HG03469 (cell line): ENCODE measurements at regions not wholly inside any gene's neighbourhood (a gene's known extent, or its start where the extent isn't known, plus 50 kb on each side); places are given as distances from the start of the nearest gene placed in this dataset.
"Not testable (repeated sequence)": the region's sequence is repeated elsewhere in the genome, so short reads cannot be mapped to it uniquely, and the experiment has no call there.

Source experiments
- ATAC-seq: cut with Tn5 transposase; IDR thresholded peaks from one replicate; pipeline ENCODE4 v1.9.1; 2021; ENCODE audit warnings: mild to moderate bottlenecking, moderate library complexity, moderate number of reproducible peaks; ENCODE audit not compliant: unreplicated experiment

DNA sequence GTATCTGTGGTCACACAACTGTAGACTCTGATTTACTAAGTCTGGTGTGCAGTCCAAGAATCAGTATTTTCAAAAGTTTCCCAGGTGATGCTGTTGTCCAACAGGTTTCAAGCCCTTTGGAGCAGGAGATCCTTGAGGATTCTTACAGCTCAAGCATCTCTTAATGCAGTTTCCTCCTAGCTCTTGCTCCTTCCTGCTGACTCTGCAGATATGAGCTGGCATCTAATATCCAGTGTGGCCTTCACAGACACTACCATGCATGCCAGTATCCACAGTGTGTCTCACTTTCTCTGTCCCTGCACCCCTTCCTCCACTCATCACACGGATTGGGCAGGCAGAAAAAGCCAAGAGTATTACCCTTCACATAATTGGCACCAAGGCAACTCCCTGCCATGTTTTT, 182.2 kb upstream of the TNC start:
- ATAC-seq: no peak

DNA sequence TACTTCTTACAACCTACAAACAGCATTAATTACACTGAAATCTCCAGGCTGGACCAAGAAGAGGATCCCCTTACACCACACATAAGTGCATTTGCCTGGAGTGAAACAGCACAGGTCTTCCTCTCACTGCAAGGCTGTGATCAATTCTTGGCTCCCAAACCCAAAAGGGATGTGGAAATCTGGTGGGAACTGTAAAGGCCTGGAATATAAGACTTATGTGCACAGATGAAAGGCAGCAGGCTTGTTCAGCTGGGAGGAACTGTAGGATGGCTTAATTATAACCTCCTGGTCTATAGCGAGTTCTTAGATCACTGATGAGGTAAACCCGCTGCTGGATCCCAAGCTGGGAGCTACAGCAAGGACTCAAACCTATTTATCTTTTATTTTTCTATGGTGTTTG, 182.9 kb upstream of the TNC start:
- no peak for ATAC-seq

DNA sequence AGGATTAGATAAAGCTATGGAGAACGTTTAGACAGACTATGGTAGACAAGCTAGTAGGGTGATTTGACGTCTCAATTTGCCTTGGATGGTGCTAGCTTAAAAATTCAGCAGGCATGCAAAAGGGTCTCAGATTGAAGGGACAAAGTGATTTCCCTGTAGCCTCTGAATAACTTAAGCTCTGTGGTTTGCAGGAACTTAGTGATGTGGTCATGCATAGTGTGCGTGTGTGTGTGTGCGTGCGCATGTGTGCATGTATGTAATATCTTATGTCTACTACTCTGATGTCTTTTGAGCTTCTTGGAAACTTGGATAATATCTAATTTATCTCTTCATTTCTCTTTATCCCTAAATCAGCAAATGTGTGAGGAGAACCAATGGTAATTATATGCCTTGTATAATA, 183.6 kb upstream of the TNC start:
- no peak for ATAC-seq

DNA sequence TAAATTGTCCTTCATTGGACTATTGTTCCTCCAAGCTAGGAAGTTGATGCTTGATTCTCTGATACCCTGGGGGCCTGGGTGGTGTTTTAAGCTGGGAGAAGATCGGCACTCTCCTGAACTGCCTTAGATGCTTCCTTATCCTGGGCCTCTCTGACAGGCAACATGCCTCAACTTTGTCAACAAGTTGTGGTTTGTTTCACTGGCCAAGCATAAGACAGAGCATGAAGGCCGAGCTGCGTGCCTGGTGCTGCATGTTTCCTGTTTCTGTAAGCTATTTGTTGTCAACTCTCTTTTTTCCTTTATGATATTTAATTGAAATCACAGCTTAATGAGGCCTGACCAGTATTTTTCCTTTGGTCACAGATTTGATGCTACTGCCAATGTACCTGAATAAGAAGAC, 187.6 kb upstream of the TNC start:
- ATAC-seq: no peak

DNA sequence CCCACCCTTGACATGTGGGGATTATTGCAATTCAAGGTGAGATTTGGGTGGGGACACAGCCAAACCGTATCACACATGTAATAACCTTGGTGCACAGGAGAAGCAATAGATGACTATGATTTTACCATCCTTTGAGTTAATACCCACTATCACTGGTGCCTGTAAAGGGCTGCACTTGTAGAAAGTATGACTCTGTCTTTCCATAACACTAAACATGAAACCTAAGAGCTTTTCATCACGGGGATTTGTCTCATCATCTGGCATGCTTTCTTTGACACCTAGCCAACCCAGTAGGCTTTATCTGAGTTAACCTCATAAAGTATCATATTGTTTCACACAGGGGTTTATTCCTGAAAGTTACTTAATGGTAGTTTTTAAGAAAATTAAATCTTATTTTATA, 188.9 kb upstream of the TNC start:
- ATAC-seq: no peak

DNA sequence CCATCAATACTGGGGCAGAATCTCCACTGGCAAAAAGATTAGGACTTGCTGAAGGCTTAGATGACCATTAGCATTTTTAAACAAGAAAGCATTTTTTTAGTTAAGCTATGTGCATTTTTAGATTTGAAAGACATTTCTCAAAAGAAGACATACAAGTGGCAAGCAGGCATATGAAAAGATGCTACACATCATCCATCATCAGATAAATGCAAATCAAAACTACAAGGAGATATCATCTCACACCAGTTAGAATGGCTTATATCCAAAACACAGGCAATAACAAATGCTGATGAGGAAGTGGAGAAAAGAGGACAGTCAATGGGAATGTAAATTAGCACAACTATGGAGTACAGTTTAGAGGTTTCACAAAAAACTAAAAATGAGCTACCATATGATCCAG, 195.6 kb upstream of the TNC start:
- ATAC-seq: no peak

DNA sequence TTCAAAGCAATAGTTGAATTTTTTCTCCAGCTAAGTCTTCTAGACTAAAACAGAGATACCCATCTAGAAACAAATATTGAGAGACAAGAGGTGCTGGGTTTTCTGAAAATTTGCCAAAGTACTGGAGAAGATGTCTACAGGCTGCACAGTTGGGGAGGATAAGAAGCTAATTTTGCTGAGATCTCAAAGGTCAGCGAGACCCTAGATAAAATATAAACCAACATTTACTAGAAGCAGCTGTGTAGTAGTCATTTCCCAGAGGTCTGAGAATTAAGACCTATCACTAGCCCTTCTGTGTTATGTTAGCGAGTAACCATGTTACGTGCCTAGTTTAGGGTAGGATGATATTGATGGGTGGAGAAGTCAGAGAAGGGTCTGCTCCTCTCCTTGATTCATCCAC, 208.5 kb upstream of the TNC start:
- no peak for ATAC-seq

DNA sequence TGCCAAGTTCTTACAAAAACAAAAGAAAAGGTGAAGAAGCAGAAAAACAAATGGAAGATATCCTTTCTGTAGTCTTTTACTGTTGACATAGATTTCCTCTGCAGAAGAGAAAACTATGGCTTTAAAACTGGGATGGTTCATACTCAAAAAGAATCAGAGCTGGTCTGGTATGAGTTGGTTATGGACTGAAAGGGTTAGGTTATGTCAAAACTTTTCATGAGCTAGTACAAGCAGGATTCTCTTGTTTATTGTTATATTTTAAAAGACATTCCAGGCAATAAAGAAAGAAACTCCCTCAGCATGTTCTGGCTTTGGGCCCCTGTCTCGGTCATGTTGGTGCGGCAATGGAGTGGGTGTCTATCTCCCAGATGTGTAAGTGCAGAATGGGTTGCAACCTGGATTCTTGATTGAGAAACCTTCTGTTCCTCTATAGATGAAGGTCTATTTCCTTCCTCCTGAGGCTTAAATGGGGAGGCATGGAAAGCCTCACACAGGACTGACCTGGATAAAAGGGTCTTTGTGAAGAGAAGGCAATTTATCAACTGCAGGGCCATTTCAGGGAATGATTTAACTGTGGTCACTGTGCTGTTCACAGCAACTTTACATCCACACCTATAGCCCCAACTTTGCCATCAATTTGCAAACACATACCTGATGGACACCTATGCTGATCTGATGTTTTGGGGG, 209.6 kb upstream of the TNC start:
- no peak for ATAC-seq

DNA sequence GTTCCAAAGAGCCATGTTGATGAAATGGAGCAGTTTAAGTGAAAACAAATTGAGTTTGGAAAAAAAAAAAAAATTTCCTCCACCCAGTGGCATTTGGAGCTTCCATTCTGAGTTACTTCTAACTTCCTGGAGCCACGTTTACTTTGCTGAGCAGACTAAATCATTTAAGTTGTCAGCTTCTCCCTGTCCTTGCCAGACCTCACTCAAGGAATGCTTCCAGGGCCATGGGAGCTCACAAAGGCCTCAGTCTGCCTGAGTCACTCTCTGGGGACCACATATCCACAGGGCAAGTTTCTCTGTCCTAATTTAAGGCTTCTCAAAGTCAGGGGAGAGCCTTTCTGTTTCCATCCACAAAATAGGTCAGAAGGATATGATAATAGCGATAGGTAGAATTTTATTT, 210.3 kb upstream of the TNC start:
- ATAC-seq: no peak

DNA sequence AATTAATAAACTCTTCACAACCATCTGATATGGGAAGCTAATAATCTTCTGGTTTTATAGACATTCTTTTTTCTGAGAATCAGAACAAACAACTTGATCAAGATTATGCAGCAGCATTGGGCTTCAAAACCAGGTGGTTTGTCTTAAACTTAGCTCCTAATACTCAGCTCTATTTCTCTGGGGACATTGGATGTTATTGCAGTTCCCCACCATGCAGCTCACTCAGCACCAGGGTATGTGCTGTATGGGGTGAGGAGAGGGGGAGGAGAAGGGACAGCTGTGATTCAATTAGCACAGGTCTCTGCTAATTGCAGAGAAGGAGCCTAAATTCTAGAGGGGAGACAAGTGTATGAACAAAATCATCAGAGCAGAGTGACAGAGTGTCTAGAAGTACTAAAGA, 210.7 kb upstream of the TNC start:
- ATAC-seq: no peak

DNA sequence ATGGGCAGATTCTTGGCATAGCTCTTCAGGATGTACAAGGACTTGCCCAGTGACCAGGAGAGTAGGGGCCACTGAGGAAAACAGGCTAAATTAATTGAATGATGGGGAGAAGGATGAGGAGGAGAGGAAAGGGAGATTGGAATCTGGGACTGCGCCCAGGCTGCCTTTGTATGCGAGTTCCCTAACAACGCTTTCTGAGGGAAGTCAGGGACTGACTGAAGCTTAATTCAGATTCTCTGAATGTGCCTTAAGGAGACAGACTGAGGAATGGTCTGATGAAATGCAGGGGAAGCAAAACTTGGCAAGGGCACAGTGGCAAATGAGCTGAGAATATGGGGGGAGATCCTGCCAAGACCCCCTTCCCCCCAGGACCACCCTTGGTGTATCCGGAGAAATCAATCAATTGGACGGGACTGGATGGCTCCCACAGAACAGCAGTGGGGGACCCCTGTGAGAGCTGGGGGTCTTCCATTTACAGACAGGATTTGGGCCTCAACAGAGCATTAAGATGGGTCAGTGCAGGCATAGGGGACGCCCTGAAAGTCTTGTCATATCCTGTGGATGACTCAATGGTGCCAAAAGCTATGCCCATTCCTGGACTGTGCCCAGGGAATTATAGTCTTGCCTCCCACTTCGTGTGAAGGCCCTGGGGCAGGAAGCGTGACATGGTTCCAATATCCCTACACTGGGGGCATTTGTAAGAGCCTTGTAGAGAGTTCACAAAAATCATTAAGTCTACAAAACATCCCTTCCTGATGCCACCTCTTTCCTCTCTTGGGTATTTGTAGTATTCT, 215.5 kb upstream of the TNC start:
- no peak for ATAC-seq

DNA sequence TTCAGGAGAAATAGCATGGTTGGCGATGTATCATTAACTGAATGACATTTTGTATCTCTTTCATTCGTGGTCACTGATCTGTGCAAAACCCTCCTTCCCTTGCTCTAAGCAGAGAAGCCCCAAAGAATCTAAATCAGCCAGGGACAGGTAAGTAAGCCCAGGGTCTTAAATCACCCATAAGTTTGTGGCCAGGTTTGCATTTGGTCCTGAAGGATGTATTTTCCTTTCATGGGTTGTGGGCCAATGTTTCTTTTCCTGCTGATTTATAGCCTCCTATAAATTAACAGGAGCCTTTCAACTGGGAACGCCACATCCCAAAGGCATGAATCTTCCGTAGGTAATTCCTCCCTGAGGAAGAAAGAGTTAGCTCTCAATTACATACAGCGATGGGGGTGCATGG, 217.5 kb upstream of the TNC start:
- ATAC-seq: no peak

DNA sequence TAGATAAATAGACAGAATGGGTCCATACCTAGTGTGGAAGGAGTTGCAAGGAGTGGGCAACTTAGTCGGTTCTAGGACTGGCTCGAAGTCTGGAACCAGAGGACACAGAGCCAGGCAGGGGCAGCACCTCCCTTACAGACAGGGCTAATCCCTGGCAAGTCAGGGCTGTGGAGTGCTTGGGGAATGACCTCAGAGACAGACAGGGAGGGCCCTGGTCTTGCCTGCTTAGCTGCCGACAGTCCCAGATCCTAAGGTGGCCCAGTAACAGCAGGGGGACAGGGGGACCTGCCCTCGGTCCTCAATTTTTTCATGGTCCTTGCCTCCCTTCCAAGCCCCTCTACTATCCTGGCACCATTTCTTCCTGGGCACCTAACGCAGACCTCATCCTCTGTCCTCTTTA, 222.4 kb upstream of the TNC start:
- ATAC-seq: no peak

DNA sequence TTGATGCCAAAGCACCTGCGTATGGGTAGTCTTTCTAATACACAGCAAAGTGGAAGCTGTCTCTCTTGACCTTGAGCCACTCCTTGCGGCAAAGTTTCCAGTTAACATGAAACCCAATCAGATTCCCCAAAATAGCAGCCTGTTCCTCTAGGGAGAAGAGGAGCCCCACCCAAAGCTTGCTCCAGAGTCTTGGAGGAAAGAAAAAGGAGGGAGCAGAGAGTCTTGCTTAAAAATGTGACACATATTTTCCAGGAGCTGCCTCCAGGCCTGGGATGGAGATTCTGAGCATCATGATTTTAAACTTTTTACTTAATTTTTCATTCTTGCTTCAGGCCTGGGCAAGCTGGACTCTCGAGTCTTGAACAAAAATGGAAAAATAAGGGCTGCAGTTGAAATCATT, 223.5 kb upstream of the TNC start:
- no peak for ATAC-seq

DNA sequence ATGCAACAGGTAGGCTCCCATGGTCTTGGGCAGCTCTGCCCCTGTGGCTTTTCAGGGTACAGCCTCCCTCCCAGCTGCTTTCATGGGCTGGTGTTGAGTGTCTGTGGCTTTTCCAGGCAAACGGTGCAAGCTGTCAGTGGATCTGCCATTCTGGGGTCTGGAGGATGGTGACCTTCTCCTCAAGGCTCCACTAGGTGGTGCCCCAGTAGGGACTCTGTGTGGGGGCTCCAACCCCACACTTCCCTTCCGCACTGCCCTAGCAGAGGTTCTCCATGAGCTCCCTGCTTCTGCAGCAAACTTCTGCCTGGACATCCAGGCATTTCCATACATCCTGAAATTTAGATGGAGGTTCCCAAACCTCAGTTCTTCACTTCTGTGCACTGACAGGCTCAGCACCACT, 229.8 kb upstream of the TNC start:
- ATAC-seq: not testable (repeated sequence)

DNA sequence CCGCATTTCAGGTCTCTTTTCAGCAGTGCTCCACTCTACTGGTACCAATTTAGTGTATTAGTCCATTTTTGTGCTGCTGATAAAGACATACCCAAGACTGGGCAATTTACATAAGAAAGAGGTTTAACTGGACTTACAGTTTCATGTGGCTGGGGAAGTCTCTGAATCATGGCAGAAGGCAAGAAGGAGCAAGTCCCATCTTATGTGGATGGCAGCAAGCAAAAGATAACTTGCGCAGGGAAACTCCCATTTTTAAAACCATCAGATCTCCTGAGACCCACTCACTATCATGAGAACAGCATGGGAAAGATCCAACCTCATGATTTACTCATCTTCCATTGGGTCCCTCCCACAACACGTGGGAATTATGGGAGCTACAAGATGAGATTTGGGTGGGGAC, 231.0 kb upstream of the TNC start:
- ATAC-seq: not testable (repeated sequence)

DNA sequence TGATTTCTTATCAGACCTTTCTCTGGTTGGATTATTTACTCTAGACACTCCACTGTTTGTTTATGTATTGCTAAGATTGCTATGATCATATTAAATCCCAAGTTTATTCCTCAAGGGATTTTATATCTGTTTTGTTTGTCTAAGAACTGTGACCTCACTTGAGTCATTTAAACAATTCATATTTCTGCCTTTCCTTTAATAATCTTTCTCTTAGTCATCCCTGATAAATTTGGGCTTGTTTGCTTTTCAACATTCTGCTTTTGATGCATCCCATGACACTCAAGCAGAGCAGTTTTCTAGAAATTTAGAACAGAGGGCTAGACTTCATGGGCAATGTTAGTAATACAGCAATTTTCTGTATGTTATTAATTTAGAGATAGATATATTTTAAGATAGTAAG, 231.6 kb upstream of the TNC start:
- no peak for ATAC-seq

DNA sequence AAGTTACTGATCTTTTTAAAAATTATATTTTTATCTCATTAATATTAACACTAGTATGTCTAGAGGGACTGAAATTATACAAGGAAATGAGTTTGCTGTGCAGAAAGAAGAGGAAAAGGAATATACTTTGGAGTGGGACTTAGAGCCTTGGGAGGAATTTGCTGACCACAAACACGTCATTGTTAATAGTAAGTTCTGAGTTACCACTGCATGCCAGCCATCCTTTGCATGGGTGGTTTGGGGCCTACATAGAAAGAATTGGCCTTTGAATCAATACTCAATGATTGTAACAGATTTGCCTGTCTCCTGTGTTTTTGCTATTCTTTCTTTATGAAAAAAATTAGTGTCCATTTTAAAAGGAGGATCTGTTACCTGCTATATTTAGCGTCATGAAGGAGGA, 232.6 kb upstream of the TNC start:
- no peak for ATAC-seq

DNA sequence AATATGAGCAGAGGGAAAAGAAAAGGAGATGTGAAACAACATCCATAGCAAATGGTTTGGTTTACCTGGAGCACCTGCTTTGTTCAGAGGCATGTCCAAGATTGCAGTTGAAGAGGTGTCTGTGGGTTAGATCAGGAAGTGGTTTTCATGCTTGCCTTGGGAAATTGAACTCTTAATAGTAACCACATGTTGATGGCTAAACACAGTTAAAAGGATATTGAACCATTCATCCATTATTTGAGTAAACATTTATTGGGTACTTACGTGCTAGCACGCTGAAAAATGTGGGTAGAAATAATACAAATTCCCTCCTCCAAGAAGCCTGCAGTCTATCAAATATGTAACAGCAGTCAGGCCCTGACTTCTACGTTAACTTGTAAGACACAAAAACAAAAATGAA, 235.7 kb upstream of the TNC start:
- no peak for ATAC-seq

DNA sequence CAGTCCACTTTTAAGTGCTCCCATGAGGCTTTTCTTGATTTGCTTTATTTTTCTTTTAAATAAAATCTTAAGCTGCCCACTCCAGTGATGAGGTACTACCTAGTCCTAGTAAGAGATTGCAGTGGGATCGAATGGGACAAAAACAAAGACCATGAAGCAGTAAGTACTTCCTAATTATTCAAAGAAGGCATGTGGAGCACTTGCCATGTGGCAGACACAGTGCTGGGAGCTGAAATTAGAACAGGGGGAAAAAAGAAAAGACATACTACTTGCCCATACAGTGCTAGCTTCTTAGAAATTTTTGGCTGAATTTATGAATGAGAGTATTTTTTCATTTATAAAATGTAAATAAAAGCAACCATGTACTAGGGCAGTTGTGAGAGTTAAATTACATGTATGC, 239.9 kb upstream of the TNC start:
- ATAC-seq: no peak

DNA sequence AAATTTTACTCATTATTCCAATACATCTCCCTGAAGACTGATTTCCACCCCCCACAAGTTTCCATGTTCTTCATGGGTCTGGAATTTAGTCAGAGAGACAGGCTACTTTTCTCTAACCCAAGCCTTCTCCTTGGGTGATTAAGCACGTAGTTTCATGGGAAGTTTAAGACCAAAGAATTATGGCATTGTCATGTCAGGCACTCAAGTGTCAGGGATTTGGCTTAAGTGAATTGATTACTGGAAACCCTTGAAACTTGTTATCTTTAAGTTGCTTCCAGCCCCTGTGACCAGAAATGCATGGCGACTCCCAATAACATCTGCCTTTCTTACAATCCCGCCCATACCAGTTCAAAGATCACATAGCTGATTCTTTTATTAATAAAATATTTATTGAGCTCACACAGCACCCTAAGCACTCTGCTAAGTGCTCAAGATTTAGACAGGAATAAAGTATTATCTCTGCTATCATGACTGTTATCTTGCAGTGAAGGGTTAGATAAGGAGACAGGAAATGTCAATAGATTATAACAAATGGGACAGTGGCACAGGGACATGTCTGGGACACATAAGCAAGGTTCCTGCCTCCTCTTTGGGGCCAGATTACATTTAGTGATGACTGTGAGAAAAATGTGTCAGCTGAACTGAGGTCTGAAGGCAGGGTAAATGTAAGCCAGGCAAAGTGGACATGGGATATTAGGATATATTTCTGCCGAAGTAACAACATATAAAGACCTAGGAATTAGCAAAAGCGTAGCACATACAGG, 241.2 kb upstream of the TNC start:
- ATAC-seq: no peak

DNA sequence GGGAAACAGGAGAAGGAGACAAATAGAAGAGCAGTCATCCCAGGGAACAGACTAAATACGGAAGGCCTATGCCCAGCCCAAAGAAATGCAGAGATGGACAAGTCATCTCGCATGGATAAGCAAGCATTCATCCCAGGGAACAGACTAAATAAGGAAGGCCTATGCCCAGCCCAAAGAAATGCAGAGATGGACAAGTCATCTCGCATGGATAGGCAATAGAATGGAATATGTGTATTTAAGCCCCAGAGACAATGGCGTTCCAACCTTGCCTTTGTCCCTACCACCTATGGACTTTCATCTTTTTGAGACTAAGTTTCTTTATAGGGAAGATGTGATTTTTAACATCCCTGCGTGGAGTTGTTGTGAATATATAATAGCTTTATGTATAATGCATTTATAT, 242.2 kb upstream of the TNC start:
- ATAC-seq: no peak
